Activated CD8-positive, alpha-beta T cell treated with anti-CD3 and anti-CD28 coated beads, Interleukin-2, amount 10 ng/mL, durations not matched to agents 7 days and 5 days (primary cell): ENCODE measurements at regions not wholly inside any gene's neighbourhood (a gene's known extent, or its start where the extent isn't known, plus 50 kb on each side); places are given as distances from the start of the nearest gene placed in this dataset.

Experiments used
- ATAC-seq: fragments of 150-1000 bp; cut with Tn5 transposase; one replicate; pipeline ENCODE4 v1.10.0; 2021; ENCODE audit warnings: moderate library complexity
- CTCF ChIA-PET: fragments of 350-600 bp; sonication (Branson Sonifier 250); formaldehyde crosslinking; loops from one replicate; lab custom pipeline; 2021; ENCODE audit warnings: antibody characterized with exemption; lab: Charles Lee
- POLR2A ChIA-PET: fragments of 350-600 bp; sonication (Branson Sonifier 250); formaldehyde crosslinking; loops from one replicate; lab custom pipeline; 2021; ENCODE audit warnings: antibody characterized with exemption; lab: Charles Lee
- DNase-seq: peaks from one replicate; pipeline ENCODE4 v3.0.0-alpha.2; 2020
- H3K27ac Mint-ChIP-seq: one replicate; pipeline ENCODE4 v1.8.0; 2021; ENCODE audit warnings: mild to moderate bottlenecking, mixed read lengths
- H3K27me3 Mint-ChIP-seq: one replicate; pipeline ENCODE4 v1.8.0; 2021; ENCODE audit warnings: low read depth, mixed read lengths
- H3K36me3 Mint-ChIP-seq: one replicate; pipeline ENCODE4 v1.8.0; 2021; ENCODE audit warnings: low read depth, mixed read lengths
- H3K4me1 Mint-ChIP-seq: one replicate; pipeline ENCODE4 v1.8.0; 2021; ENCODE audit warnings: low read depth, mixed read lengths
- H3K4me3 Mint-ChIP-seq: one replicate; pipeline ENCODE4 v1.8.0; 2021; ENCODE audit warnings: mild to moderate bottlenecking, mixed read lengths
- H3K9me3 Mint-ChIP-seq: one replicate; pipeline ENCODE4 v1.8.0; 2022; ENCODE audit warnings: mixed read lengths; ENCODE audit not compliant: insufficient read depth

DNA sequence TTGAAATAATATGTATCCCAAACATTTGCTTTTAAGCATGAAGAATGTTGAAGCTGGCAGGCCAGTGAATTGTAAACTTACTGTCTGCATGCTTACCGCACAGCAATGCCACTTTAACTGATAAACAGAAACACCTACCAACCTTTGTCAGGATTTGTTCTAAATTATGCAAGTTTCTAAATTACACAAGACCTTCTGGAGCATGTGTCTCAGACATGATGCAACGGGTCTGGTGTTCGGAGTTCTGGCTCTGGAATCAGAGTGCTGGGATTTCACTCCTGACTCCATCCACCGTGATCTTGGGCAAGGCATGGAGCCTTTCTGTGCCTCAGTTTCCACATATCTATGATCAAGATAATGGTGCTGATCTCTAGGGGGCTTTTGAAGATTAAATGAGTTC lies 111.2 kb downstream of the CCT6B start:
- CTCF ChIA-PET = no interaction called here
- POLR2A ChIA-PET = no interaction called here
- ATAC-seq = no peak

DNA sequence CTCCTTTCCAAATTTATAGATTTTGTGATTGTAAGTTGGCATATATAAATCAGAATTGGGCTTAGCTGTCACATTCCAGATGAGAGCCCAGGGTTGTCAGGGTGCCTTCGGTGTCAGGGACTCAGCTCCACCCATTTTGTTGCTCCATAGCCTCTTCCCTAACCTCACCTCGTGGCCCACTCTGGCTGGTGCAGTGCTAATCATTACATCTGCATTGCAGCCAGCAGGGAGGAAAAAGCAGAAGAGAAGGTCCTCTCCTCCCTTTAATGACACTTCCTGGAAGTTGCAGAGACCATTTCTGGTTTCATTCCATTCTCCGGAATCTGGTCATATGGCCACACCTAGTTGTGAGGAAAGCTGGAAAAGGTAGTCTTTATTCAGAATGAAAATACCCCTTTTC lies 113.3 kb downstream of the CCT6B start:
- ATAC-seq (no peak), DNase-seq (no peak)
- H3K4me3 Mint-ChIP-seq = no peak overlapping the region
- peaks cover 4% of the 10 kb centered on the region for H3K4me1 Mint-ChIP-seq
- no peaks in the 10 kb centered on the region for H3K27me3 Mint-ChIP-seq
- no peaks in the 10 kb centered on the region for H3K36me3 Mint-ChIP-seq
- ChIA-PET CTCF (no interaction called here), POLR2A (no interaction called here)
- H3K27ac Mint-ChIP-seq = no peak overlapping the region
- H3K9me3 Mint-ChIP-seq = no peaks in the 10 kb centered on the region

More for the DNA sequence above, 111.2 kb downstream of the CCT6B start:
- Mint-ChIP-seq H3K4me3 (no peak overlapping the region), H3K4me1 (peaks cover 4% of the 10 kb centered on the region), H3K27ac (no peak overlapping the region), H3K9me3 (no peaks in the 10 kb centered on the region), H3K27me3 (peaks cover 2% of the 10 kb centered on the region), H3K36me3 (no peaks in the 10 kb centered on the region)
- DNase-seq = no peak

DNA sequence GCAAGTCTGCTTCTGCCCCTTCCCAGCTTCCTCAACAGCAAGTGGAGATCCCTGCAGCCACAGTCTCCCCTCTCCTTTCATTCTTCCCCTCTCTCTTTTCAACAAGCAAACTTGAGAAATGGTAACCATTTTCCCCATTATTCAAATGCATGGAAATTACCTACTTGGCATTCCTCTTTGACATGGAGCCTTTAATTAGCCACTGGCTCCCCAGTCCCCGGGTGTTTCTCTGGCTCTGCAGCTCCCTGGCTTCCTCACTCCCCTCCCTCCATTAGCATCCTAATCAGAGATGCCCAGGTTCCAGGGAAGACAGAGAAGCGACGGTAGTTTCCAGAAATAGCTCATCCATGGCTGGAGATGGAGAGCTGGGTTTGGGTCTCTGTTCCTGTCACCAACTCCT lies 116.0 kb downstream of the CCT6B start:
- Mint-ChIP-seq H3K9me3 (no peaks in the 10 kb centered on the region), H3K27ac (no peak overlapping the region), H3K4me3 (no peak overlapping the region), H3K4me1 (peaks cover 8% of the 10 kb centered on the region), H3K27me3 (no peaks in the 10 kb centered on the region), H3K36me3 (no peaks in the 10 kb centered on the region)
- no peak for ATAC-seq
- CTCF ChIA-PET = no interaction called here
- DNase-seq = no peak
- POLR2A ChIA-PET = no interaction called here

DNA sequence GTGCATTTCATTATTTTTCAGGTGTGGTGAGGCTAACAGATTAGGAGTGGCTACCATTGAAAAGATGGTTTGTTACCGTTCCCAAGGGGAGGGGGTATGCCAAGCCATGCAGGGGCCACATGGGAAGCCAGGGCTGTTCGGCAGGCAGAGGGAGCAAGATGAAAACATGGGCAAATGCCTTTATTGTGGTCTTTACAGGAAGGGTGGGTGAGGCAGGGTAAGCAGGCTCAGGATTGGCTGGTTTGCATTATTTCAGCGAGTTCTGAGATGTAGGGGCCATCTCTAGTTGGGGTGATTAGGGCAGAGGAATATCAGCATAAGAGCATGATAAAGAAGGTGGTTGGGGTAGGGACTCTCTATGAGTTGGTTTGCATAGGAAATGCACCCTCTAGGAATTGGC lies 117.6 kb downstream of the CCT6B start:
- DNase-seq (no peak), ATAC-seq (no peak)
- Mint-ChIP-seq H3K36me3 (no peaks in the 10 kb centered on the region), H3K4me1 (peaks cover 6% of the 10 kb centered on the region), H3K27ac (no peak overlapping the region), H3K27me3 (no peaks in the 10 kb centered on the region), H3K4me3 (no peak overlapping the region), H3K9me3 (no peaks in the 10 kb centered on the region)
- POLR2A ChIA-PET = no interaction called here
- CTCF ChIA-PET = no interaction called here

DNA sequence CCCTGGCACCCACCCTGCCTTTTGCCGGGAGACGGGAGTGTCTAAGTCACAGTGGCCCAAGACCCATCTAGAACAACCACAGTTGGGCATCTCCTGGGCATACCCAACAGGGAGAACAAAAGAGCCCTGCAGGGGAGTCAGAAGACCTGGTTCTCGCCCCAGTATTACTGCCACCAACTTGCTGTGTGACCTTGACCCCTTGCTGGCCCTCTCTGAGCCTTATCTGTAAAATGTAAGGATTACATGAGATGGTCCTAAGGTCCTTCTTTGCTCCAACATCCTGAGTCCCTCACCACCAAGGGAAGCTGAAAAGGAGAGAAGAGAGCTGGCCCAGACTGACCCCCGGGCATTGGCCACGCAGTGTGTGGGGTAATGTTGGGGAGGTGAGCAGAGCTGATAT lies 119.0 kb downstream of the CCT6B start:
- no peak overlapping the region for H3K4me3 Mint-ChIP-seq
- no peaks in the 10 kb centered on the region for H3K9me3 Mint-ChIP-seq
- DNase-seq (no peak), ATAC-seq (no peak)
- H3K36me3 Mint-ChIP-seq = no peaks in the 10 kb centered on the region
- CTCF ChIA-PET = no interaction called here
- H3K27me3 Mint-ChIP-seq = no peaks in the 10 kb centered on the region
- H3K27ac Mint-ChIP-seq = no peak overlapping the region
- POLR2A ChIA-PET = no interaction called here
- peaks cover 6% of the 10 kb centered on the region for H3K4me1 Mint-ChIP-seq

DNA sequence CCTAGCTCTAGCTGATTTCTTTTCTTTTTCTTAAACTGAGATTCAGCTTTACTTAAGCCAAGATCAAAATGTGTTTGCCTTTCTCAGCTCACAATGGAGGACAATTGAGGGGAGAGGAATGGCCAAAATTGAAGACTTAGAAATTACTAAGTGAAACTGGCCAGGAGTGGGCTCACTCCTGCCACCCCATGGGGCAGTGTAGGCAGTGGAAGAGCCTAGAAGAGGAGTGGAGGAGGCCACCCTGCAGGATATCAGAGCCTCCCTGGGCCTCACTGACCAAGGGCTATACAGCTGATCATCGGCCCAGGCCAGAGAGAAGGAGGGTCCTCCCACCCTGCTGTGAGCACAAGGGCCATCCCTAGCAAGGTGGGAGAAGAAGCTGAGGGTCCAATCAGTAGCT lies 119.8 kb downstream of the CCT6B start:
- ATAC-seq (no peak), DNase-seq (no peak)
- Mint-ChIP-seq H3K9me3 (no peaks in the 10 kb centered on the region), H3K4me3 (no peak overlapping the region), H3K27ac (no peak overlapping the region), H3K4me1 (peaks cover 6% of the 10 kb centered on the region), H3K36me3 (no peaks in the 10 kb centered on the region), H3K27me3 (no peaks in the 10 kb centered on the region)
- ChIA-PET CTCF (no interaction called here), POLR2A (no interaction called here)

DNA sequence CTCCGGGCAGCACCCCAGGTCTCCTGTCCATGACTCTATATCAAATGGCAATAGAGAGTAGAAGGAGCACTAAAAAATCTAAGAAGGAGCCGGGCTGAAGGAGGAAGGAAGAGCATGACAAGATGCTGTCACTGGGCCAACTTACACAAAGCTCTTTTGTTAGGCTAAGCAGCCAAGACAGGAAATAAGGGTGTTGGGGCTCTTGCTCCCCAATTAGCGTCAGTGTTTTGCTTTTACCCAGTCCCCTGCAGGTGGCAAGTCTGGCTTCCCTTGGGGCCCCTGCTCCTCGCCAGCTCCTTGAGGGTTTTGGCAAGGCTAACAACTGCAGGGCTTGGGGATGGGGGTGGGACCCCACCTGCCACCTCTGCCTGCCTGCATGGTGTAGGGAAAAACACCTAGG lies 120.5 kb downstream of the CCT6B start:
- DNase-seq (no peak), ATAC-seq (no peak)
- ChIA-PET POLR2A (no interaction called here), CTCF (no interaction called here)
- no peak overlapping the region for H3K27ac Mint-ChIP-seq
- H3K4me3 Mint-ChIP-seq = no peak overlapping the region
- H3K4me1 Mint-ChIP-seq = peaks cover 6% of the 10 kb centered on the region
- H3K27me3 Mint-ChIP-seq = no peaks in the 10 kb centered on the region
- H3K36me3 Mint-ChIP-seq = no peaks in the 10 kb centered on the region
- H3K9me3 Mint-ChIP-seq = no peaks in the 10 kb centered on the region

DNA sequence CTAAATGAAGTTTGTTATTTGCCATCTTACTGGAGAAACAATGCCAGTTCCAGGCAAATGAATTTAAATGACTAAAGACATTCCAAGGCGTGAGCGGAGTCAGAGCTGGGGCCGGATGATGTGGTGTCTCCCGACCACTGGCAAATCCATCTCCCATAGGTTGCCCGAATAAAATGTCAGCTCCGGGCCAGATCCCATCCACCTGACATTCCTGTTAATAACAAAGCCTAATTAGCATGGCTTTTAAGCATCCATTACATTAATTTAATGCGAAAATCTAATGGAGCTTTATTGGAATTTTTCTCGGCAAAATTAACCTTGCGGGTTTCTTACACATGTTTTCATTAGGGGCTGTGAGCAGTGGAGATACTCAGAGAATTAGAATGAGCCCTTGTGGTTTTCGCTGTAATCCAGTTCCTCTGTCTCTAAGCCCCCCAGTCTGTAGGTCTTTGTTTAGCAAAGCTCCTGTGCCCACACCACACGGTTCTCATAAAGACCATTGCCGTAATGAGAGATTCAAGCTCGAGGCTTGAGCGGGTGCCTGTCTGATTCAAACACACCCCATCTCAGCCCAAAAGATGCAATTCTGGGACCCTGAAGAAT lies 123.3 kb downstream of the CCT6B start:
- H3K4me3 Mint-ChIP-seq = no peak overlapping the region
- ATAC-seq (no peak), DNase-seq (no peak)
- H3K9me3 Mint-ChIP-seq = no peaks in the 10 kb centered on the region
- peaks cover 6% of the 10 kb centered on the region for H3K4me1 Mint-ChIP-seq
- CTCF ChIA-PET = no interaction called here
- no peaks in the 10 kb centered on the region for H3K36me3 Mint-ChIP-seq
- POLR2A ChIA-PET = no interaction called here
- H3K27me3 Mint-ChIP-seq = no peaks in the 10 kb centered on the region
- no peak overlapping the region for H3K27ac Mint-ChIP-seq

DNA sequence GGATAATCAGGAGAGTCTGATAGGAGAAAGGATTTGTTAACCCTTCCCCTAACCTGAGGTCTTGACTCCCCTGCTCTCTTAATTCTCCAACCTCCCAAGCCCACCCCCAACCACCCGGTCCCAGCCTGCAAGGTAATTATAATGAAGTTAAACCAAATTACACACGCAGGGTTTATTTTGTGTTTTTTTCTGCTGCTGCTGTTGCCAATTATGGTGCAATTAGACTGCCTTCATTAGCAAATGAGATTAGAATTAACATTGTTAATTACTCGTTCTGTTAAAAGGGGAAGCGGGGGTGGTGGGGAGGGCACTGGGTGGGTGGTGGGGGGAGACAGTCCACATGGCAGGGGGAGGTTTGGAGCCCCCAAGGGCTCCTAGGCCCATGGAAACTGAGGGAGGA lies 128.9 kb downstream of the CCT6B start:
- H3K27me3 Mint-ChIP-seq = peaks cover 2% of the 10 kb centered on the region
- CTCF ChIA-PET = no interaction called here

DNA sequence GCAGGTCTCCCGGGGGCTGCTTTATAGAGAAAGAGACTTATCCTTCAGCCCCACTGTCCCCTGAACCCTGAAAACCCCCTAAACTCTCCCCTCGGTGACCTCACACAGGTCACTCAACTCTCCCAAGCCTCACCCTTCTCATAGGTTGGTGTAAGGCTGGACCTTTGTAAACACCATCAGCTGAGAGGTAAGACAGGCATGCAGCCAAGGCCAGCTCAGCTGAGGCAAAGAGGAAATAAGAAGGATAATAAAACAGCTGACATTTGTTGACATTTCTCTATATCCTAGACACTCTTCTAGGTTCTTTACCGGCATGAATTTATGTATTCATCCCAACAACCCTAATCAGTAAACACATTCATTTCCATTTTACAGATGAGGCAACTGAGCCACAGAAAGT lies 134.3 kb downstream of the CCT6B start:
- DNase-seq = no peak
- no peaks in the 10 kb centered on the region for H3K9me3 Mint-ChIP-seq
- no peak for ATAC-seq
- H3K36me3 Mint-ChIP-seq = no peaks in the 10 kb centered on the region
- H3K4me3 Mint-ChIP-seq = no peak overlapping the region
- CTCF ChIA-PET = no interaction called here
- H3K27me3 Mint-ChIP-seq = peaks cover 2% of the 10 kb centered on the region
- no peaks in the 10 kb centered on the region for H3K4me1 Mint-ChIP-seq
- POLR2A ChIA-PET = no interaction called here
- no peak overlapping the region for H3K27ac Mint-ChIP-seq

More for the DNA sequence above, 128.9 kb downstream of the CCT6B start:
- Mint-ChIP-seq H3K36me3 (no peaks in the 10 kb centered on the region), H3K27ac (no peak overlapping the region), H3K4me3 (no peak overlapping the region), H3K9me3 (no peaks in the 10 kb centered on the region), H3K4me1 (no peaks in the 10 kb centered on the region)
- POLR2A ChIA-PET = no interaction called here
- ATAC-seq = no peak
- DNase-seq = no peak

DNA sequence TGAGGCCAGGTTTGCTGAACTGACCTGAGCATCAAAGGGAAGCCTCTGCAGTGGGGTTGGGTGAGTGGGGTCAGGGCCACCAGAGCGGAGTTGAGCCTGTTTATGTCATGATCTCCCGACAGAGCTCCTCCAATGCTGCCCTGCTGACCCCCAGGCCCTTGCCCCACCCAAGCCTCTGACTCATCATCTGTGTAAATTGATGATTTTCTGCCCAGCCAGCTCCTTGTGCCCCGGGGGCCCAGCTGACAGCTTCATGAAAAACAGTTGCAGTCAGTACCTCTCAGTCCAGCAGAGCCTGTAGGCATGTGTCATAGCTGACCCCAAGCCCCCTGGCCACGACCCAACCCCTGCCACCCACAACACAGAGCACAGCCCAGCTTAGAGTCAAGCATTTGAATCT lies 134.9 kb downstream of the CCT6B start:
- POLR2A ChIA-PET = no interaction called here
- CTCF ChIA-PET = no interaction called here
- peaks cover 2% of the 10 kb centered on the region for H3K27me3 Mint-ChIP-seq
- H3K9me3 Mint-ChIP-seq = no peaks in the 10 kb centered on the region
- no peaks in the 10 kb centered on the region for H3K4me1 Mint-ChIP-seq
- H3K4me3 Mint-ChIP-seq = no peak overlapping the region
- no peak for ATAC-seq
- DNase-seq = no peak
- H3K36me3 Mint-ChIP-seq = no peaks in the 10 kb centered on the region
- H3K27ac Mint-ChIP-seq = no peak overlapping the region

DNA sequence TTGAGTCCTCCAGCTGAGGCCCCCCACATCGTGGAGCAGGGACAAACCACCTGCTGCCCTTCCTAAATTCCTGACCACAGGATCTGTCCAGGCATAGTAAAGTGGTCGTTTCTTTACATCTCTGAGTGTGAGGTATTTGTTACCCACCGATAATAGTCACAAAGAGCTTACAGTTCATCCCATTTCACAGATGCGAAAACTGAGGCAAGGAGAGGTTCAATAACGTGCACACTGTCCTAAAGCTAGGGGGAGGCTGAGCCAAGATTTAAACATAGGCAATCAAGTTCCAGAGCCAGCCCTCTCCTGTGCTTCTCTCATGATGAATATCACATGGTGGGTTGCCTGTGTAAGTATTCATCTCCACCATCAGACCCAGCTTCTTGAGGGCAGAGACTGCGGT lies 135.4 kb downstream of the CCT6B start:
- ChIA-PET POLR2A (no interaction called here), CTCF (no interaction called here)
- no peak for ATAC-seq
- H3K4me1 Mint-ChIP-seq = no peaks in the 10 kb centered on the region
- no peak overlapping the region for H3K27ac Mint-ChIP-seq
- H3K36me3 Mint-ChIP-seq = no peaks in the 10 kb centered on the region
- no peak for DNase-seq
- H3K9me3 Mint-ChIP-seq = no peaks in the 10 kb centered on the region
- no peak overlapping the region for H3K4me3 Mint-ChIP-seq
- peaks cover 2% of the 10 kb centered on the region for H3K27me3 Mint-ChIP-seq

DNA sequence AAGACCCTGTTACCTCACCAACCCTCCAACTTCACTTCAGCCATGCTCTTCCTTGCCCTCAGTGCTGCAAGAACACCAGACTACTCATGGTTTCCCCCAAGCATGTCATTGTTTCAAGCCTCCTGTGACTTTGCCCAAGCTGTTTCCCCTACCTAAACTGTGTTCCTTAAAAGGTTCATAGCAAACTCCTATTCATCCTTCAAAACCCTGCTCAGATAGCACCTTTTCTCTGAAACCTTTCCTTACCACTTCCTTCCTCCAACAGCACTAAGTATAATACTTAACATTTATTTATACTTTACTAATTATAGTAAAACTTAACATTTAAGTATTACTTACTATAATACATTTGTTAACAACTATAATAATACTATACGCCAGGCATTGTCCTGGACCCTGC lies 136.2 kb downstream of the CCT6B start:
- Mint-ChIP-seq H3K9me3 (no peaks in the 10 kb centered on the region), H3K36me3 (no peaks in the 10 kb centered on the region), H3K27me3 (peaks cover 3% of the 10 kb centered on the region), H3K4me1 (no peaks in the 10 kb centered on the region), H3K27ac (no peak overlapping the region), H3K4me3 (no peak overlapping the region)
- ATAC-seq (no peak), DNase-seq (no peak)
- POLR2A ChIA-PET = no interaction called here
- CTCF ChIA-PET = no interaction called here
